CD8-positive, alpha-beta memory T cell (primary cell): ENCODE measurements at regions not wholly inside any gene's neighbourhood (a gene's known extent, or its start where the extent isn't known, plus 50 kb on each side); places are given as distances from the start of the nearest gene placed in this dataset.
A peak's percentile ranks its signal among the peaks of the same experiment; 100 is the strongest.

Experiments used
- CTCF ChIA-PET: fragments of 350-600 bp; sonication (Branson Sonifier 250); formaldehyde crosslinking; loops from one replicate; lab custom pipeline; 2021; ENCODE audit warnings: antibody characterized with exemption; lab: Charles Lee
- POLR2A ChIA-PET: fragments of 350-600 bp; sonication (Branson Sonifier 250); formaldehyde crosslinking; loops from one replicate; lab custom pipeline; 2021; ENCODE audit warnings: antibody characterized with exemption; lab: Charles Lee
- DNase-seq, 5 donors: peaks; one replicate each; pipeline versions ENCODE4 v3.0.0 to v3.0.0-alpha.2; 2020 to 2022; ENCODE audit warnings: mixed read lengths in 1 of 5
- H3K27ac ChIP-seq: one replicate; pipeline ENCODE4 v1.7.0; 2013; ENCODE audit warnings: low read depth, mild to moderate bottlenecking, low read length, moderate library complexity
- H3K27me3 ChIP-seq: 2 replicates; pipeline ENCODE4 v1.7.0; 2013; ENCODE audit warnings: low read length, mild to moderate bottlenecking; ENCODE audit not compliant: insufficient read depth, poor library complexity, severe bottlenecking
- H3K36me3 ChIP-seq: 2 replicates; pipeline ENCODE4 v1.7.0; 2013; ENCODE audit warnings: mild to moderate bottlenecking, low read length, moderate library complexity; ENCODE audit not compliant: insufficient read depth
- H3K4me1 ChIP-seq: 2 replicates; pipeline ENCODE4 v1.7.0; 2013; ENCODE audit warnings: mild to moderate bottlenecking, low read length, moderate library complexity; ENCODE audit not compliant: insufficient read depth
- H3K4me3 ChIP-seq: 2 replicates; pipeline ENCODE4 v1.7.0; 2013; ENCODE audit warnings: mild to moderate bottlenecking, low read length
- H3K9me3 ChIP-seq: 2 replicates; pipeline ENCODE4 v1.7.0; 2013; ENCODE audit warnings: mild to moderate bottlenecking, low read length
- H3K27ac Mint-ChIP-seq, 8 donors: one replicate each; pipeline ENCODE4 v1.8.0; 2020 to 2021; ENCODE audit warnings: mixed read lengths in 8 of 8, mild to moderate bottlenecking in 6 of 8, inconsistent platforms in 3 of 8, moderate library complexity in 3 of 8
- H3K27me3 Mint-ChIP-seq, 2 donors: one replicate each; pipeline ENCODE4 v1.8.0; 2020 to 2021; ENCODE audit warnings: mixed read lengths in 2 of 2, mild to moderate bottlenecking in 1 of 2, moderate library complexity in 1 of 2
- H3K36me3 Mint-ChIP-seq, 3 donors: one replicate each; pipeline ENCODE4 v1.8.0; 2020 to 2021; ENCODE audit warnings: mixed read lengths in 3 of 3, inconsistent platforms in 1 of 3, mild to moderate bottlenecking in 1 of 3
- H3K4me1 Mint-ChIP-seq, 3 donors: one replicate each; pipeline ENCODE4 v1.8.0; 2020 to 2021; ENCODE audit warnings: mixed read lengths in 3 of 3, inconsistent platforms in 1 of 3, mild to moderate bottlenecking in 1 of 3
- H3K4me3 Mint-ChIP-seq, 7 donors: one replicate each; pipeline ENCODE4 v1.8.0; 2020 to 2021; ENCODE audit warnings: mixed read lengths in 7 of 7, mild to moderate bottlenecking in 6 of 7, moderate library complexity in 4 of 7, inconsistent platforms in 2 of 7
- H3K9me3 Mint-ChIP-seq, 5 donors: one replicate each; pipeline ENCODE4 v1.8.0; 2020 to 2022; ENCODE audit warnings: mixed read lengths in 5 of 5, mild to moderate bottlenecking in 3 of 5, moderate library complexity in 2 of 5, inconsistent platforms in 1 of 5

DNA sequence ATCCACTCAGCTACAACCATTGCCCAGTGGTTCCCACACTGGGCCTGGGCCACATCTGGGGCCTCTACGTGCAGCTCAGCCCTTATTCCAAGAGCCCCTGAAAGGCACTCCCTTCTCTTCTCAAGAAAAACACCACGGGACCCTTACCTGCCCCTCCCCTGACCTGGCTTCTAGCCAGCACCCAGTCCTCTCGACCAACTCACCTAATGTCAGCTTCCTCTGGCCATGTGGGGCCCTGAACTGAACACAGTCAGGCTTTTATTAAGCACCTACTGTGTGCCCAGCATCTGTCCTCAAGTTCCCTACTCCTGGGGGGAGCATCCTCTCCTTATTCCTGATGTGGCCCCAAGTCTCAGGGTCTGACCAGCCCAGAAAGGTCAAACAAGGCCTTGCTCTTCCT, 208.4 kb downstream of the MATN1 start:
- Histone ChIP-seq H3K4me3 (no peak overlapping the region), H3K27ac (no peak overlapping the region), H3K36me3 (no peaks in the 10 kb centered on the region), H3K4me1 (no peaks in the 10 kb centered on the region), H3K9me3 (no peaks in the 10 kb centered on the region), H3K27me3 (no peaks in the 10 kb centered on the region)
- no peaks in the 10 kb centered on the region for H3K36me3 Mint-ChIP-seq
- no peaks in the 10 kb centered on the region for H3K4me1 Mint-ChIP-seq
- H3K27me3 Mint-ChIP-seq = peaks cover 17 to 26% of the 10 kb centered on the region in 2 donors
- POLR2A ChIA-PET = no interaction called here
- peaks cover 0 to 2% (median 0%) of the 10 kb centered on the region in 5 donors for H3K9me3 Mint-ChIP-seq
- H3K4me3 Mint-ChIP-seq = no peak overlapping the region
- CTCF ChIA-PET = no interaction called here
- no peak overlapping the region for H3K27ac Mint-ChIP-seq
- no peak for DNase-seq

- H3K36me3 Mint-ChIP-seq = no peaks in the 10 kb centered on the region
- POLR2A ChIA-PET = no interaction called here
- H3K9me3 Mint-ChIP-seq = peaks cover 0 to 4% (median 0%) of the 10 kb centered on the region in 5 donors
- H3K4me3 ChIP-seq = no peak overlapping the region
- no peak for DNase-seq
- H3K4me1 ChIP-seq = no peaks in the 10 kb centered on the region
- no peak overlapping the region for H3K4me3 Mint-ChIP-seq
- peaks cover 17 to 26% of the 10 kb centered on the region in 2 donors for H3K27me3 Mint-ChIP-seq
- no peaks in the 10 kb centered on the region for H3K36me3 ChIP-seq
- H3K27me3 ChIP-seq = no peaks in the 10 kb centered on the region
- no peaks in the 10 kb centered on the region for H3K9me3 ChIP-seq
- CTCF ChIA-PET = no interaction called here
- no peak overlapping the region for H3K27ac ChIP-seq
- no peaks in the 10 kb centered on the region for H3K4me1 Mint-ChIP-seq
- H3K27ac Mint-ChIP-seq = no peak overlapping the region
Measured at GRCh38 chr1:30514137-30514654, 209.2 kb downstream of the MATN1 start.

DNA sequence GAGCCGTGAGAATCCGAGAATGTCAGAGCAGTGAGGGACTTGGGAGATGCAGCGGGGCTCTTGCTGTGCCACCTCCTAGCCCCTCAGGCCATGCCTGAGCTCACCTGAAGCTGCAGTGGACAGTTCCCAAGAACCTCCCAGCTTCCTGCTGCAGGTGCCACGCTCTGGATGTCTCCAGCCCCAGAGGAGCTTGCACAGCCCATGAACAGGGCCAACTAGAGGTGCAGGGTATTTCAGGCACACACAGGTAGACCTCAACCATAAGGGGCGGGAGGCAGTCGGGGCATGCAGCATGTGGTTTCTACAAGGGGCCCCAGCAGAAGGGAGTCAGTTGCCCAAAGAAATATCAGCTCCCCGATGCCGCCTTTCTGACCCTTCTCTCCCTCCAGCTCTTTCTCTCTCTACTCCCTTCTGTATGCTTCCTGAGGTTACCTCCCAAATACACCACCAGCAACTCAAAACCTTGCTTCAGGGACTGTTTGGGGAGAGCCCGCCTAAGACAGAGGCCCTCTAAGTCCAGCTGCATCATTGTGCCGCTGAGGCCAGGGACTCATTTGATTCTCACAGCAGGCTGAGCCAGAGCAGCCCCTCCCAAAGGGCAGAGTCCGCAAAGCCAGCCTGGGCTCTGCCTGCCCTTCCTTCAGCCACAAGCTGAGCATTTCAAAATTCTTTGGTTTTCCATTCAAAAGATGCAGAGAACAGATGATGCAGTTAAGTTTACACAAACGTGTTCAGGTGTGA, 209.8 kb downstream of the MATN1 start:
- H3K27me3 Mint-ChIP-seq = peaks cover 19 to 30% of the 10 kb centered on the region in 2 donors
- DNase-seq = no peak
- no peak overlapping the region for H3K4me3 Mint-ChIP-seq
- Histone ChIP-seq H3K36me3 (no peaks in the 10 kb centered on the region), H3K4me1 (no peaks in the 10 kb centered on the region), H3K27me3 (no peaks in the 10 kb centered on the region), H3K4me3 (no peak overlapping the region), H3K9me3 (no peaks in the 10 kb centered on the region), H3K27ac (no peak overlapping the region)
- no peaks in the 10 kb centered on the region for H3K4me1 Mint-ChIP-seq
- ChIA-PET CTCF (no interaction called here), POLR2A (no interaction called here)
- no peak overlapping the region for H3K27ac Mint-ChIP-seq
- no peaks in the 10 kb centered on the region for H3K36me3 Mint-ChIP-seq
- H3K9me3 Mint-ChIP-seq = peaks cover 0 to 4% (median 0%) of the 10 kb centered on the region in 5 donors

DNA sequence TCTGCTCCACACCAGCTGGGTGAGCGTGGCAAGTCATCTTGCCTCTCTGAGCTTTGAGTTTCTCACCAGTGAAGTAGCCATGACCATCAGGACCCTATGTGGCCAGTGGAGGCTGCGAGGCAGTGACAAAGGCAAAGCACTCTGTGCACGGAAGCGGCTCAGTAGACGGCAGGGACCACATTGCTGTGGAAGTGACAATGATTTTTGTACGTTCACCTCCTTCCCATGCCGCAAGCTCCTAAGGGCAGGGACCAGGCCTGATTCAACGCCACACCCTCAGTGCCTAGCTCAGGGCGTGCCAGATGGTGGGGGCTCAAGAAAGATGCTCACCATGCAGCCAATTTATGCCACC, 210.5 kb downstream of the MATN1 start:
- no peak for DNase-seq
- CTCF ChIA-PET = no interaction called here
- Histone ChIP-seq H3K27me3 (no peaks in the 10 kb centered on the region), H3K36me3 (no peaks in the 10 kb centered on the region), H3K4me1 (no peaks in the 10 kb centered on the region), H3K4me3 (no peak overlapping the region), H3K27ac (no peak overlapping the region), H3K9me3 (no peaks in the 10 kb centered on the region)
- Mint-ChIP-seq H3K27ac (peak overlapping the region in 1 of 8 donors; percentile 7), H3K4me1 (no peaks in the 10 kb centered on the region), H3K9me3 (peaks cover 0 to 4% (median 0%) of the 10 kb centered on the region in 5 donors), H3K4me3 (no peak overlapping the region), H3K27me3 (peaks cover 21 to 36% of the 10 kb centered on the region in 2 donors), H3K36me3 (no peaks in the 10 kb centered on the region)
- POLR2A ChIA-PET = no interaction called here

DNA sequence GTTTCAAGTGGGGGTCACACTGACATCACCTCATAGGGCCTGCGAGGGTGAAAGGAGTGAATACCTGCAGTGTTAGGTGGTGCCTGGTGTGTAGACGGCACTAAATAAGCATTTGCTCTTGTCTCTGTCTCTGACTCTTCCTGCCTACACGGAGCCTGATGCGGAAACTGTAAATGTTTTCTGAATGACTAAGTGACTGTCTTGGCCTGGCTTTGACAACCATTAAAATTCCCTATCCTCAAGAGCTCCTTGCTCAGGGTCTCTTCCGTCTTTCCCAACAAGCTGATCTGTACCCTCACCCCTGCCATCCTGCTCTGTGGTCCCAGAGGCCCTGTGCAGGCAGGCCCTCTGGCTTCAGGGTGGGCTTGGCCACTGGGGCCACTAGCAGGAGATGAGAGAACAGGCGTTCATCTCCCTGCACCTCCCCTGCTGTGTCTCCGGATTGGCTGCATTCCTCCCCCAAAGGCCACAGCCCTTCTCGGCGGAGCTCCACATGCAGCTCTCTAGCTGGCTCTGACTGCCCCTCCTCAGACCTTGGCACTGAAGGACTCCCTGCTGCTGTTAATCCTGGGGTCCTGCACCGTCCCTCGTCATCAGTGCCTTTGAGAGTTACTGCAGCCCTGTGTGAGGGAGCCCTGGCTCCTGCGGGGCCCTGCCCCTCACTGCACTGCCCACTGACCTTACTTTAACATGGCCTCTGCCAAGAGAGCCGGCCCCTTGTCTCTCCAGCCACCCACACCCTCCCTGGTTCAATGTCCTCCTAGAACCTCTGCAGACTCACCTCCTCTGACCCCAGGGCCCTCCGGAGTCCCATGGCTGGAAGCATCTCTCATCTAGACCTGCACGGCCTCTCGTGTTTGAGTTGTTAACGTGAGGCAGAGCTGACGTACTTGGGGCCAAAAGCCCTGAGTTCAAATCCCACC, 211.1 kb downstream of the MATN1 start:
- Mint-ChIP-seq H3K27me3 (peaks cover 19 to 33% of the 10 kb centered on the region in 2 donors), H3K27ac (no peak overlapping the region), H3K9me3 (peaks cover 0 to 4% (median 0%) of the 10 kb centered on the region in 5 donors), H3K4me3 (no peak overlapping the region), H3K4me1 (no peaks in the 10 kb centered on the region), H3K36me3 (no peaks in the 10 kb centered on the region)
- H3K36me3 ChIP-seq = no peaks in the 10 kb centered on the region
- POLR2A ChIA-PET = no interaction called here
- no peaks in the 10 kb centered on the region for H3K27me3 ChIP-seq
- no peak overlapping the region for H3K27ac ChIP-seq
- no peaks in the 10 kb centered on the region for H3K9me3 ChIP-seq
- no peak overlapping the region for H3K4me3 ChIP-seq
- H3K4me1 ChIP-seq = no peaks in the 10 kb centered on the region
- CTCF ChIA-PET = no interaction called here
- no peak for DNase-seq

DNA sequence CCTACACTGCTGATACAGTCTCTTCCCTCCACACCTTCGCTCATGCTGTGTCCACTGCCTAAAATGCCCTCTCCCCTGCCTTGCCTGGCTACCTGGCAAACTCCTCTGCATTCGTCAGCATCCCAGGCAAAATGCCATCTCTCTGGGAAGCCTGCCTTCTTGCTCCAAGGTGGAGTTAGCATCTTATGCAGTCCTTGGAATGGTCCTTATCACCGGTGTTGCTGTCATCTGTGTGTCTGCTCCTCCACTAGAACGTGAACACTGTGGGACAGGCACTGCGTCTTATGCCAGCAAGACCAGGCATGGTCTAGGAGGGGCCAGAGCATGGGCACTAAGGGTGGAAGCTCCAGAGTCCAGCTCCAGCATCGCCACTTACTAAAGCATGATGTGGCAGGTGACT, 211.8 kb downstream of the MATN1 start:
- CTCF ChIA-PET = no interaction called here
- H3K27me3 Mint-ChIP-seq = peaks cover 16 to 34% of the 10 kb centered on the region in 2 donors
- H3K4me3 ChIP-seq = no peak overlapping the region

GRCh38 chr1:30511106-30511505, 212.3 kb downstream of the MATN1 start:
- no peaks in the 10 kb centered on the region for H3K9me3 ChIP-seq
- Mint-ChIP-seq H3K4me1 (no peaks in the 10 kb centered on the region), H3K27me3 (peaks cover 18 to 38% of the 10 kb centered on the region in 2 donors), H3K4me3 (no peak overlapping the region), H3K36me3 (no peaks in the 10 kb centered on the region), H3K9me3 (peaks cover 0 to 4% (median 0%) of the 10 kb centered on the region in 5 donors), H3K27ac (no peak overlapping the region)
- DNase-seq = no peak
- H3K27me3 ChIP-seq = no peaks in the 10 kb centered on the region
- ChIA-PET POLR2A (no interaction called here), CTCF (no interaction called here)
- H3K4me1 ChIP-seq = no peaks in the 10 kb centered on the region
- H3K4me3 ChIP-seq = no peak overlapping the region
- no peaks in the 10 kb centered on the region for H3K36me3 ChIP-seq
- no peak overlapping the region for H3K27ac ChIP-seq

More for the DNA sequence above, 211.8 kb downstream of the MATN1 start:
- H3K36me3 ChIP-seq = no peaks in the 10 kb centered on the region
- H3K27ac ChIP-seq = no peak overlapping the region
- Mint-ChIP-seq H3K36me3 (no peaks in the 10 kb centered on the region), H3K4me1 (no peaks in the 10 kb centered on the region), H3K4me3 (no peak overlapping the region), H3K9me3 (peaks cover 0 to 4% (median 0%) of the 10 kb centered on the region in 5 donors), H3K27ac (no peak overlapping the region)
- H3K9me3 ChIP-seq = no peaks in the 10 kb centered on the region
- no peaks in the 10 kb centered on the region for H3K4me1 ChIP-seq
- no peaks in the 10 kb centered on the region for H3K27me3 ChIP-seq
- DNase-seq = no peak
- POLR2A ChIA-PET = no interaction called here

GRCh38 chr1:30509670-30510069, 213.7 kb downstream of the MATN1 start:
- no peak for DNase-seq
- Mint-ChIP-seq H3K4me3 (no peak overlapping the region), H3K4me1 (no peaks in the 10 kb centered on the region), H3K27ac (no peak overlapping the region), H3K27me3 (peaks cover 19 to 31% of the 10 kb centered on the region in 2 donors), H3K36me3 (no peaks in the 10 kb centered on the region), H3K9me3 (peaks cover 0 to 4% (median 0%) of the 10 kb centered on the region in 5 donors)
- H3K9me3 ChIP-seq = no peaks in the 10 kb centered on the region
- H3K4me3 ChIP-seq = no peak overlapping the region
- no peaks in the 10 kb centered on the region for H3K27me3 ChIP-seq
- H3K27ac ChIP-seq = no peak overlapping the region
- H3K36me3 ChIP-seq = no peaks in the 10 kb centered on the region
- H3K4me1 ChIP-seq = no peaks in the 10 kb centered on the region
- CTCF ChIA-PET = no interaction called here
- POLR2A ChIA-PET = no interaction called here
